ENCODE measurements at regions not wholly inside any gene's neighbourhood (a gene's known extent, or its start where the extent isn't known, plus 50 kb on each side); places are given as distances from the start of the nearest gene placed in this dataset.
"Not testable (repeated sequence)": the region's sequence is repeated elsewhere in the genome, so short reads cannot be mapped to it uniquely, and the experiment has no call there.

GRCh38 chr16:52912565-52913173 is 140.0 kb downstream of the CHD9NB start:
- no peaks in the 10 kb centered on the region for H3K27me3 ChIP-seq
- no peak overlapping the region for H3K4me2 ChIP-seq
- no peaks in the 10 kb centered on the region for H3K9me3 ChIP-seq (replicated peaks in 1 of 11)
- no peaks in the 10 kb centered on the region for H3K4me1 ChIP-seq
- TF ChIP-seq Cebpa-rat (IDR thresholded peaks at IDR 0.05): no peak
- no peak overlapping the region for H3K9ac ChIP-seq
- no peaks in the 10 kb centered on the region for H4K20me1 ChIP-seq
- H3K27ac ChIP-seq: no peak overlapping the region
- H3K36me3 ChIP-seq: no peaks in the 10 kb centered on the region
- H3K4me3 ChIP-seq: no peak overlapping the region

GRCh38 chr16:52908057-52908456 is 144.6 kb downstream of the CHD9NB start:
- not testable (repeated sequence) for H3K36me3 ChIP-seq, H3K4me3 ChIP-seq, H3K9ac ChIP-seq, H3K27ac ChIP-seq, H3K4me2 ChIP-seq, H3K4me1 ChIP-seq, H4K20me1 ChIP-seq, H3K27me3 ChIP-seq
- peaks cover 0 to 12% (median 0%) of the 10 kb centered on the region in 11 experiments; a peak in 5 of 22 replicates for H3K9me3 ChIP-seq (replicated peaks in 1 of 11)

- no peak for TF ChIP-seq Cebpa-rat (IDR thresholded peaks at IDR 0.05)
- H3K4me2 ChIP-seq: no peak overlapping the region
- H3K4me3 ChIP-seq: no peak overlapping the region
- no peaks in the 10 kb centered on the region for H4K20me1 ChIP-seq
- H3K4me1 ChIP-seq: no peaks in the 10 kb centered on the region
- no peak overlapping the region for H3K27ac ChIP-seq
- no peaks in the 10 kb centered on the region for H3K36me3 ChIP-seq
- H3K9ac ChIP-seq: no peak overlapping the region
- peaks cover 0 to 12% (median 0%) of the 10 kb centered on the region in 11 experiments; a peak in 5 of 22 replicates for H3K9me3 ChIP-seq (replicated peaks in 1 of 11)
- H3K27me3 ChIP-seq: no peaks in the 10 kb centered on the region
These were observed 146.4 kb downstream of the CHD9NB start for GRCh38 chr16:52906281-52906680.

GRCh38 chr16:52896478-52897164 is 156.1 kb downstream of the CHD9NB start:
- peaks cover 0 to 5% (median 0%) of the 10 kb centered on the region in 11 experiments; a peak in 2 of 22 replicates for H3K9me3 ChIP-seq (replicated peaks in 1 of 11)
- H4K20me1 ChIP-seq: no peaks in the 10 kb centered on the region
- H3K4me1 ChIP-seq: no peaks in the 10 kb centered on the region
- no peaks in the 10 kb centered on the region for H3K27me3 ChIP-seq
- TF ChIP-seq Cebpa-rat (IDR thresholded peaks at IDR 0.05): no peak
- no peak overlapping the region for H3K4me2 ChIP-seq
- no peaks in the 10 kb centered on the region for H3K36me3 ChIP-seq
- no peak overlapping the region for H3K9ac ChIP-seq
- no peak overlapping the region for H3K27ac ChIP-seq
- no peak overlapping the region for H3K4me3 ChIP-seq

GRCh38 chr16:52874042-52874441 is 178.7 kb downstream of the CHD9NB start:
- Histone ChIP-seq H3K27ac (no peak overlapping the region), H3K4me2 (no peak overlapping the region), H3K9me3 (replicated peaks in 1 of 11) (peaks cover 0 to 8% (median under 1%) of the 10 kb centered on the region in 11 experiments; a peak in 2 of 22 replicates), H3K4me1 (no peaks in the 10 kb centered on the region), H4K20me1 (no peaks in the 10 kb centered on the region), H3K9ac (no peak overlapping the region), H3K27me3 (no peaks in the 10 kb centered on the region), H3K4me3 (no peak overlapping the region), H3K36me3 (no peaks in the 10 kb centered on the region)
- no peak for TF ChIP-seq Cebpa-rat (IDR thresholded peaks at IDR 0.05)

- Histone ChIP-seq H3K4me3 (no peak overlapping the region), H3K4me2 (no peak overlapping the region), H3K9ac (no peak overlapping the region), H3K9me3 (replicated peaks in 1 of 11) (peaks cover 0 to 15% (median 9%) of the 10 kb centered on the region in 11 experiments; a peak in 9 of 22 replicates), H3K27ac (no peak overlapping the region), H4K20me1 (no peaks in the 10 kb centered on the region), H3K27me3 (no peaks in the 10 kb centered on the region), H3K4me1 (no peaks in the 10 kb centered on the region), H3K36me3 (no peaks in the 10 kb centered on the region)
- no peak for TF ChIP-seq Cebpa-rat (IDR thresholded peaks at IDR 0.05)
These were observed 180.0 kb downstream of the CHD9NB start for GRCh38 chr16:52872731-52873130.

GRCh38 chr16:52871481-52871880 is 181.2 kb downstream of the CHD9NB start:
- no peak for TF ChIP-seq Cebpa-rat (IDR thresholded peaks at IDR 0.05)

GRCh38 chr16:52869243-52869642 is 183.5 kb downstream of the CHD9NB start:
- Histone ChIP-seq H3K4me2 (no peak overlapping the region), H4K20me1 (no peaks in the 10 kb centered on the region), H3K4me3 (no peak overlapping the region), H3K36me3 (no peaks in the 10 kb centered on the region), H3K4me1 (no peaks in the 10 kb centered on the region), H3K9me3 (replicated peaks in 1 of 11) (peaks cover 0 to 15% (median 9%) of the 10 kb centered on the region in 11 experiments; a peak in 9 of 22 replicates), H3K27me3 (no peaks in the 10 kb centered on the region), H3K9ac (no peak overlapping the region), H3K27ac (no peak overlapping the region)
- TF ChIP-seq Cebpa-rat (IDR thresholded peaks at IDR 0.05): no peak

More at GRCh38 chr16:52871481-52871880, 181.2 kb downstream of the CHD9NB start:
- H3K4me1 ChIP-seq: no peaks in the 10 kb centered on the region
- H3K36me3 ChIP-seq: no peaks in the 10 kb centered on the region
- no peak overlapping the region for H3K4me3 ChIP-seq
- no peak overlapping the region for H3K9ac ChIP-seq
- no peak overlapping the region; a peak in 1 of 22 replicates for H3K4me2 ChIP-seq
- peaks cover 0 to 15% (median 9%) of the 10 kb centered on the region in 11 experiments; a peak in 9 of 22 replicates for H3K9me3 ChIP-seq (replicated peaks in 1 of 11)
- no peaks in the 10 kb centered on the region for H3K27me3 ChIP-seq
- H3K27ac ChIP-seq: no peak overlapping the region
- H4K20me1 ChIP-seq: no peaks in the 10 kb centered on the region

GRCh38 chr16:52863000-52863399 is 189.7 kb downstream of the CHD9NB start:
- no peaks in the 10 kb centered on the region for H4K20me1 ChIP-seq
- no peak overlapping the region for H3K4me3 ChIP-seq
- no peaks in the 10 kb centered on the region for H3K36me3 ChIP-seq
- H3K9ac ChIP-seq: no peak overlapping the region
- no peak overlapping the region for H3K27ac ChIP-seq
- no peak overlapping the region for H3K4me2 ChIP-seq
- no peaks in the 10 kb centered on the region for H3K9me3 ChIP-seq (replicated peaks in 1 of 11)
- TF ChIP-seq Cebpa-rat (IDR thresholded peaks at IDR 0.05): no peak
- no peaks in the 10 kb centered on the region for H3K4me1 ChIP-seq
- H3K27me3 ChIP-seq: no peaks in the 10 kb centered on the region

- H3K4me3 ChIP-seq: no peak overlapping the region
- TF ChIP-seq Cebpa-rat (IDR thresholded peaks at IDR 0.05): no peak
- no peak overlapping the region for H3K9ac ChIP-seq
- no peak overlapping the region for H3K27ac ChIP-seq
- H3K27me3 ChIP-seq: no peaks in the 10 kb centered on the region
- H4K20me1 ChIP-seq: no peaks in the 10 kb centered on the region
- no peaks in the 10 kb centered on the region for H3K36me3 ChIP-seq
- H3K9me3 ChIP-seq (replicated peaks in 1 of 11): no peaks in the 10 kb centered on the region
- H3K4me1 ChIP-seq: no peaks in the 10 kb centered on the region
- H3K4me2 ChIP-seq: no peak overlapping the region
These were observed 191.1 kb downstream of the CHD9NB start for GRCh38 chr16:52861614-52862022.
